ENCODE measurements at regions not wholly inside any gene's neighbourhood (a gene's known extent, or its start where the extent isn't known, plus 50 kb on each side); places are given as distances from the start of the nearest gene placed in this dataset.

DNA sequence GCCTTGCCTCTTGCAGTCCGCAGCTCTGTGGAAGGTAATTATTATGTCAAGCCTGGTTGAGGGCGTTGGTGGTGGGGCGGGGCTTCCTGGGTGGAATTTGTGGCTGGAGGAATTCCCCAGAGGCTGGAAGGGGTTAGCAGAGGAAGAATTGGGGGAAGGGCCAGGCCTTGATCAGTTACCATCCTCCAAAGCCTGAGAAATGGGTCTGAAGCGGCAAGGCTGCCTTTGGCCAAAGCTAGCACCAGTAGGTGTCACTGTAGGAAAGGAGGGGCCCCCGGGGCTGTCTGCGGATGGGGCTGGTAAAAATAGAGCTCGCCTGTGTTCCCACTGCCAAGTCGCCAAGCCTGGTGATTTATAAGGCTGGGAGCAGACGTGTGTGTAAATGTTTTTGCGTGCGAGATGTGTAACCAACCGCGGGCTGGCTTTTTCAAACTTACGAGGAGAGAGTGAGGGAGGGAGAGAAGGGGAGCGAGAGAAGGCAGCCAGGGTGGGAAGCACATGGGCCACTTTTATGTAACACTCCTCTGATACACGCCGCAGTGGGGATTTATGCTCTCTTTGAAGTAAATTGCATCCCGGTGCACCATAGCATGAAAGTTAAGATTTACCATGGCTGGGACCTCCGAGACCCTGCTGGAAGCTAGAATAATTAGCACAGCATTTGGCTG, 367.0 kb downstream of the BCOR start:
- peak; percentile 70 for TF ChIP-seq CTCF (IDR thresholded peaks at IDR 0.05; ENCODE audit: low read depth, low read length)
- TF ChIP-seq EZH2phosphoT487 (IDR thresholded peaks at IDR 0.05; ENCODE audit: low read depth) = no peak

Measured in OCI-LY3 (cell line).